ENCODE measurements at regions not wholly inside any gene's neighbourhood (a gene's known extent, or its start where the extent isn't known, plus 50 kb on each side); places are given as distances from the start of the nearest gene placed in this dataset.
"Not testable (repeated sequence)": the region's sequence is repeated elsewhere in the genome, so short reads cannot be mapped to it uniquely, and the experiment has no call there.

GRCh38 chr6:120805276-120805675 is 529.0 kb downstream of the TBC1D32 start:
- DNase-seq (ENCODE audit: low read depth in 2 of 2) = no peak

- DNase-seq (ENCODE audit: low read depth in 2 of 2) = no peak
These were observed 529.7 kb downstream of the TBC1D32 start for GRCh38 chr6:120804612-120805011.

GRCh38 chr6:120786682-120787081 is 547.6 kb downstream of the TBC1D32 start:
- DNase-seq (ENCODE audit: low read depth in 2 of 2) = no peak

- no peak for DNase-seq (ENCODE audit: low read depth in 2 of 2)
These were observed 548.0 kb downstream of the TBC1D32 start for GRCh38 chr6:120786256-120786655.

- DNase-seq (ENCODE audit: low read depth in 2 of 2) = no peak
These were observed 548.7 kb downstream of the TBC1D32 start for GRCh38 chr6:120785459-120786086.

GRCh38 chr6:120779441-120779840 is 554.8 kb downstream of the TBC1D32 start:
- DNase-seq (ENCODE audit: low read depth in 2 of 2) = no peak

- no peak for DNase-seq (ENCODE audit: low read depth in 2 of 2)
These were observed 558.6 kb downstream of the TBC1D32 start for GRCh38 chr6:120775698-120776097.

- DNase-seq (ENCODE audit: low read depth in 2 of 2) = no peak
These were observed 560.0 kb downstream of the TBC1D32 start for GRCh38 chr6:120774275-120774674.

GRCh38 chr6:120771019-120771418 is 563.3 kb downstream of the TBC1D32 start:
- DNase-seq (ENCODE audit: low read depth in 2 of 2) = no peak

GRCh38 chr6:120764312-120764711 is 570.0 kb downstream of the TBC1D32 start:
- DNase-seq (ENCODE audit: low read depth in 2 of 2) = no peak

- no peak for DNase-seq (ENCODE audit: low read depth in 2 of 2)
These were observed 574.7 kb downstream of the TBC1D32 start for GRCh38 chr6:120759570-120759969.

- DNase-seq (ENCODE audit: low read depth in 2 of 2) = not testable (repeated sequence)
These were observed 585.7 kb downstream of the TBC1D32 start for GRCh38 chr6:120748574-120748973.

- DNase-seq (ENCODE audit: low read depth in 2 of 2) = no peak
These were observed 597.5 kb downstream of the TBC1D32 start for GRCh38 chr6:120736740-120737139.

GRCh38 chr6:120735641-120736040 is 598.6 kb downstream of the TBC1D32 start:
- DNase-seq (ENCODE audit: low read depth in 2 of 2) = no peak

GRCh38 chr6:120711255-120711654 is 623.0 kb downstream of the TBC1D32 start:
- DNase-seq (ENCODE audit: low read depth in 2 of 2) = no peak

- no peak for DNase-seq (ENCODE audit: low read depth in 2 of 2)
These were observed 634.3 kb downstream of the TBC1D32 start for GRCh38 chr6:120700001-120700400.

- no peak for DNase-seq (ENCODE audit: low read depth in 2 of 2)
These were observed 647.8 kb downstream of the TBC1D32 start for GRCh38 chr6:120686492-120686891.

GRCh38 chr6:120682145-120682544 is 652.1 kb downstream of the TBC1D32 start:
- DNase-seq (ENCODE audit: low read depth in 2 of 2) = no peak

GRCh38 chr6:120681204-120681603 is 653.1 kb downstream of the TBC1D32 start:
- no peak for DNase-seq (ENCODE audit: low read depth in 2 of 2)

- DNase-seq (ENCODE audit: low read depth in 2 of 2) = no peak
These were observed 658.4 kb downstream of the TBC1D32 start for GRCh38 chr6:120675886-120676285.

- DNase-seq (ENCODE audit: low read depth in 2 of 2) = no peak
These were observed 662.8 kb downstream of the TBC1D32 start for GRCh38 chr6:120671519-120671918.

- DNase-seq (ENCODE audit: low read depth in 2 of 2) = no peak
These were observed 681.8 kb downstream of the TBC1D32 start for GRCh38 chr6:120652506-120652905.

- DNase-seq (ENCODE audit: low read depth in 2 of 2) = no peak
These were observed 685.6 kb downstream of the TBC1D32 start for GRCh38 chr6:120648713-120649112.

GRCh38 chr6:120646101-120646500 is 688.2 kb downstream of the TBC1D32 start:
- no peak for DNase-seq (ENCODE audit: low read depth in 2 of 2)

Data from stimulated activated CD8-positive, alpha-beta memory T cell treated with anti-CD3 and anti-CD28 coated beads, Interleukin-15, amount 100 ng/mL, for 48 hours (primary cell).